ENCODE measurements at regions not wholly inside any gene's neighbourhood (a gene's known extent, or its start where the extent isn't known, plus 50 kb on each side); places are given as distances from the start of the nearest gene placed in this dataset.
"Not testable (repeated sequence)": the region's sequence is repeated elsewhere in the genome, so short reads cannot be mapped to it uniquely, and the experiment has no call there.

GRCh38 chr20:17863209-17863576 is 105.4 kb downstream of the SNX5 start:
- intact Hi-C loops (cut with DNase I): no loop called here
- TF ChIP-seq POLR2A (IDR thresholded peaks at IDR 0.05) (no peak), EP300 (IDR thresholded peaks at IDR 0.05) (no peak), CTCF (IDR thresholded peaks at IDR 0.05) (no peak), POLR2AphosphoS5 (IDR thresholded peaks at IDR 0.05) (no peak)
- Histone ChIP-seq H3K27ac (no peak overlapping the region), H3K9me3 (no peaks in the 10 kb centered on the region), H3K36me3 (no peaks in the 10 kb centered on the region), H3K4me3 (no peak overlapping the region), H3K27me3 (no peaks in the 10 kb centered on the region), H3K4me1 (peaks cover 0 to 11% (median 9%) of the 10 kb centered on the region in 4 donors)
- WGBS, 2 donors: 89% methylated on average over 4 of the region's 4 CpGs
- no peak for DNase-seq

- no peaks in the 10 kb centered on the region for H3K36me3 ChIP-seq
- H3K9me3 ChIP-seq: no peaks in the 10 kb centered on the region
- TF ChIP-seq POLR2A (IDR thresholded peaks at IDR 0.05) (no peak), POLR2AphosphoS5 (IDR thresholded peaks at IDR 0.05) (no peak), CTCF (IDR thresholded peaks at IDR 0.05) (no peak), EP300 (IDR thresholded peaks at IDR 0.05) (no peak)
- no peak overlapping the region for H3K4me3 ChIP-seq
- H3K27ac ChIP-seq: no peak overlapping the region
- peaks cover 0 to 11% (median 9%) of the 10 kb centered on the region in 4 donors for H3K4me1 ChIP-seq
- H3K27me3 ChIP-seq: no peaks in the 10 kb centered on the region
- intact Hi-C loops (cut with DNase I): no loop called here
- 91 to 92% methylated on average over 1 of the region's 1 CpG for WGBS, 2 donors
- DNase-seq: no peak
These were observed 106.4 kb downstream of the SNX5 start for GRCh38 chr20:17862171-17862570.

- H3K36me3 ChIP-seq; DNase-seq; H3K27ac ChIP-seq; H3K27me3 ChIP-seq; H3K9me3 ChIP-seq; H3K4me3 ChIP-seq; intact Hi-C loops (cut with DNase I): not testable (repeated sequence)
- H3K4me1 ChIP-seq: peaks cover 0 to 11% (median 9%) of the 10 kb centered on the region in 4 donors
- WGBS, 2 donors: 81 to 92% methylated on average over 9 of the region's 9 CpGs
These were observed 107.0 kb downstream of the SNX5 start for GRCh38 chr20:17861620-17862019.

GRCh38 chr20:17860301-17861197 is 108.0 kb downstream of the SNX5 start:
- Histone ChIP-seq H3K4me1 (peaks cover 0 to 11% (median 9%) of the 10 kb centered on the region in 4 donors), H3K36me3 (no peaks in the 10 kb centered on the region), H3K27ac (no peak overlapping the region), H3K4me3 (no peak overlapping the region), H3K9me3 (no peaks in the 10 kb centered on the region), H3K27me3 (no peaks in the 10 kb centered on the region)
- TF ChIP-seq POLR2A (IDR thresholded peaks at IDR 0.05): no peak
- TF ChIP-seq POLR2AphosphoS5 (IDR thresholded peaks at IDR 0.05): no peak
- TF ChIP-seq EP300 (IDR thresholded peaks at IDR 0.05): no peak
- intact Hi-C loops (cut with DNase I): no loop called here
- WGBS, 2 donors: 72 to 80% methylated on average over 15 of the region's 15 CpGs
- no peak for DNase-seq

- H3K27ac ChIP-seq: no peak overlapping the region
- no peaks in the 10 kb centered on the region for H3K9me3 ChIP-seq
- H3K4me1 ChIP-seq: peaks cover 0 to 11% (median 9%) of the 10 kb centered on the region in 4 donors
These were observed 108.9 kb downstream of the SNX5 start for GRCh38 chr20:17859616-17860232.

More at GRCh38 chr20:17859616-17860232, 108.9 kb downstream of the SNX5 start:
- H3K27me3 ChIP-seq: no peaks in the 10 kb centered on the region
- H3K36me3 ChIP-seq: no peaks in the 10 kb centered on the region
- WGBS, 2 donors: 45 to 82% methylated on average over 22 of the region's 22 CpGs
- intact Hi-C loops (cut with DNase I): no loop called here
- TF ChIP-seq POLR2AphosphoS5 (IDR thresholded peaks at IDR 0.05): no peak
- no peak for TF ChIP-seq CTCF (IDR thresholded peaks at IDR 0.05)
- TF ChIP-seq EP300 (IDR thresholded peaks at IDR 0.05): no peak
- TF ChIP-seq POLR2A (IDR thresholded peaks at IDR 0.05): no peak
- no peak for DNase-seq
- H3K4me3 ChIP-seq: no peak overlapping the region
